Fibroblast of mammary gland (primary cell): ENCODE measurements at regions not wholly inside any gene's neighbourhood (a gene's known extent, or its start where the extent isn't known, plus 50 kb on each side); places are given as distances from the start of the nearest gene placed in this dataset.

Source experiments
- DNase-seq: peaks from one replicate; pipeline ENCODE4 v3.0.0-alpha.2; 2010; ENCODE audit warnings: low read depth
- H3K4me3 ChIP-seq: 2 replicates; pipeline ENCODE4 v1.5.1; 2011; ENCODE audit warnings: low read depth, mild to moderate bottlenecking, low read length, moderate library complexity; ENCODE audit not compliant: control insufficient read depth
- TF ChIP-seq, protein P1 (sequence below): conservative IDR thresholded peaks from 2 replicates; pipeline ENCODE4 v1.5.1; 2011; ENCODE audit warnings: low read depth, low read length, inconsistent platforms; ENCODE audit not compliant: control insufficient read depth, insufficient read depth

DNA sequence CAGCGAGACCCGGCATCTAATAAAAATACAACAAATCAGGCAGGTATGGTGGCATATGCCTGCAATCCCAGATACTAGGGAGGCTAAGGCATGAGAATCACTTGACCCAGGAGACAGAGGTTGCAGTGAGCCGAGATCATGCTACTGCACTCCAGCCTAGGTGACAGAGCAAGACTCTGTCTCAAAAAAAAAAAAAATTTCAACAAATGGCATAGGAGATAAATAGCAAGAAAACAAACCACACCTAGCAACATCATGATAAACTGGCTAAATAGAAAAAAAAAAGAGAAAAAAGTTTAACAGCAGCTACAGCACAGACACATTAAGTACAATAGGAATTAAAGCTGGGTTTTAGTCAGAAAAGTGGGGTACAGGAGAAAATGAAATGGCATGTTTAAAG is 1034.6 kb upstream of the LRRN3 start:
- no peak for DNase-seq
- TF ChIP-seq, protein P1, sequence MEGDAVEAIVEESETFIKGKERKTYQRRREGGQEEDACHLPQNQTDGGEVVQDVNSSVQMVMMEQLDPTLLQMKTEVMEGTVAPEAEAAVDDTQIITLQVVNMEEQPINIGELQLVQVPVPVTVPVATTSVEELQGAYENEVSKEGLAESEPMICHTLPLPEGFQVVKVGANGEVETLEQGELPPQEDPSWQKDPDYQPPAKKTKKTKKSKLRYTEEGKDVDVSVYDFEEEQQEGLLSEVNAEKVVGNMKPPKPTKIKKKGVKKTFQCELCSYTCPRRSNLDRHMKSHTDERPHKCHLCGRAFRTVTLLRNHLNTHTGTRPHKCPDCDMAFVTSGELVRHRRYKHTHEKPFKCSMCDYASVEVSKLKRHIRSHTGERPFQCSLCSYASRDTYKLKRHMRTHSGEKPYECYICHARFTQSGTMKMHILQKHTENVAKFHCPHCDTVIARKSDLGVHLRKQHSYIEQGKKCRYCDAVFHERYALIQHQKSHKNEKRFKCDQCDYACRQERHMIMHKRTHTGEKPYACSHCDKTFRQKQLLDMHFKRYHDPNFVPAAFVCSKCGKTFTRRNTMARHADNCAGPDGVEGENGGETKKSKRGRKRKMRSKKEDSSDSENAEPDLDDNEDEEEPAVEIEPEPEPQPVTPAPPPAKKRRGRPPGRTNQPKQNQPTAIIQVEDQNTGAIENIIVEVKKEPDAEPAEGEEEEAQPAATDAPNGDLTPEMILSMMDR: no peak
- no peak overlapping the region for H3K4me3 ChIP-seq

DNA sequence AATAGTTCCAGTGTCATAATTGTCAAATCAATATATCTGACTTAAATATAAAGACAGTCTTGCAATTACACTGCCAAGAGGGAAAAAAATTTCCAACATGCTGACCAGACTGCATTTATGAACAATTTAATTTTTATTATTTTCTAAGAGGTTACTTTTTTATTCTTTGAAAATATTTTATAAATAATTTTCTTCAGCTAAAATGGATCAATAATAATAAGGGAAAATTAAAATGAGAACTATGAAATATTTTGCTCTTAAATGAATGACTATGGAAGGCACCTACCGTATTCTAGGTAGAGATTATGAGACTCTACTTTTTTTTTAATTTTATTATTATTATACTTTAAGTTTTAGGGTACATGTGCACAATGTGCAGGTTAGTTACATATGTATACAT is 1032.5 kb upstream of the LRRN3 start:
- TF ChIP-seq, protein P1: no peak
- no peak overlapping the region for H3K4me3 ChIP-seq
- DNase-seq: no peak

DNA sequence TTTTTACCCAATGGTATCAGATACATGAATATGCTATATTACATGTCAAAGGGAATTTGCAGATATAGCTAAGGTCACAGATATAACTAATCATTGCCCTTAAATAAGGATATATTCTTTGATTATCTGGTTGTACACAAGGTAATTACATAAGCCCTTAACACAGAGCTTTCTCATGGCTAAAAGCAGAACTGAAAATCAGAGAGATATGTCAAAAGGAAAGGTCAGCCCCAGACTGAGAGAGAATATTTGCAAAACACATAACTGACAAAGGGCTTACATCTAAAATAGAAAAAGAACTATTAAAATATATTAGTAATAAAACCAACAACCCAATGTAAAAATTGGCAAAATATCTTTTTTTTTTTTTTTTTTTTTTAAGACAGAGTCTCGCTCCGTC is 1029.5 kb upstream of the LRRN3 start:
- TF ChIP-seq, protein P1: no peak
- H3K4me3 ChIP-seq: no peak overlapping the region
- DNase-seq: no peak

DNA sequence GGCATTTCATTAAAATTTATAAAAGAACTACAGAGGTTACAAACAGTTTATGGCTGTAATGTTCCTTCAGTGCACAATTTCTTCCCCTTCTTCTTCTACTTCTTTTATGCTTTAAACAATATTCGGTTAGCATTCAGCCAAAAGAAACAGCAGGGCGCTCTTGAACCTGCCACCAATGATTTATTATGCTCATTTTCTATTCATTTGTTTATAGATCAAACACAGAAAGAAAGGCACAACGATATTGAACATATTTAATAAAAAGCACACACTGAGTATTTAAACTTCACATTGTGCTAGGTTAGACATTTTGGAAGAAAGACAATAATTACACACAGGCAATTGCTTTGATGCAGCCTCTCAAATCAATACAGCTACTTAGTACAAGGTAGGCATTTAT is 1025.8 kb upstream of the LRRN3 start:
- TF ChIP-seq, protein P1: no peak
- H3K4me3 ChIP-seq: no peak overlapping the region
- DNase-seq: no peak

DNA sequence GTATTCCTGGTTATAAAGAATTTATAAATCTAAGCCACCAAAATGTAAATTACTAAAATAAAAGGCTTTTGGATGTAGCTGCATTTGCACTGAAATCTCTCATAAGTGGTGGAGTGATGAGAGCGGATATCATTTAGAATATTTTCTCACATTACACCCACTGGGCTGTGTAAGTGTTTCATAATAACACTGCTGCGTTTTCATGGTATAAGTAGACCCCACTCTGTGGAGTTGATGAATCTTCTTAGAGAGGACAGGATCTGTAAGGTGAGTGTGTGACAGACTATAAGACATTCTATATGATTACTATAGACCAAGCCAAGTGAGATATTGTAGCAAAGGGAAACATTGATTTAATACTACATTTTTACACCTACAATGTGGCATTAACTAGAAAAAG is 1024.1 kb upstream of the LRRN3 start:
- no peak for DNase-seq
- TF ChIP-seq, protein P1: no peak
- no peak overlapping the region for H3K4me3 ChIP-seq

DNA sequence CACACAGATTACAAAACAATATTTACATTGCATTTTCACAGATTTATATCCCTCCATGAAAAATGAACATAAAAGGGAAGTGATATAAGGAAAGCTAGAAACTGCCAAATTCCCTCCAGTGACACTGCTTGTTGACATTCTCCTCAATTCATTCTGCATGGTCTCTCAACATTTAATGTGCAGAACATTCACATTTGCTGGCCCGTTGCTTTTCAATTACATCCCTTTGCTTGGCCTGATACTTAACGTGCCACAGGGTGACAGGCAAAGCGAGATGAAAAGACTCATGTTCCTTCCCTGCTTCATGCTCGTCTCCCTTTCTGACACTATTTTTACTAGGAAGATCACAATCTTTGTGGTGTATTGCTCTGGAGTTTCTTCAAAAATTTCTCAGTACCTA is 1019.7 kb upstream of the LRRN3 start:
- TF ChIP-seq, protein P1: no peak
- DNase-seq: no peak
- no peak overlapping the region for H3K4me3 ChIP-seq

DNA sequence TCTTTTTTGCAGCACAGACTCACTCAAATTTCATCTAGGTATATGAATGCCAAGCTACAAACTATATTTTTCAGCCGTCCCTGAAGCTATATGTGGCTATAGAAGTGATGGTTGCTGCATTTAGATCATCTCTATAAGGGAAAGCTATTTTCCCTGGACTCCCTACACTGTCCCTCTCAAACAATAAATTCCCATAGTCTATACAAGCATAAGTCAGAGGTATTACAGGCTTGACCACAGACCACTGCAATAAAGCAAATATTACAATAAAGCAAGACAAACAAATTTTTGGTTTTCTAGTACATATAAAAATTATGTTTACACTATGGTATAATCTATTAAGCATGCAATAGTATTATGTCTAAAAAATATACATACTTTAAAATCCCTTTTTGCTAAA is 1015.5 kb upstream of the LRRN3 start:
- TF ChIP-seq, protein P1: no peak
- DNase-seq: no peak

More for the DNA sequence above, 1015.5 kb upstream of the LRRN3 start:
- no peak overlapping the region for H3K4me3 ChIP-seq
